ENCODE measurements at regions not wholly inside any gene's neighbourhood (a gene's known extent, or its start where the extent isn't known, plus 50 kb on each side); places are given as distances from the start of the nearest gene placed in this dataset.

- TF ChIP-seq CTCF (IDR thresholded peaks at IDR 0.05) (no peak), POLR2A (IDR thresholded peaks at IDR 0.05) (no peak), POLR2AphosphoS5 (IDR thresholded peaks at IDR 0.05) (no peak)
Measured at GRCh38 chr10:91740353-91740924, 57.8 kb upstream of the TNKS2 start.

Measured in breast epithelium (tissue), 3 donors.